DMS153 treated with DMSO at 0.1 percent for 48 hours (cell line): ENCODE measurements at regions not wholly inside any gene's neighbourhood (a gene's known extent, or its start where the extent isn't known, plus 50 kb on each side); places are given as distances from the start of the nearest gene placed in this dataset.

Experiments used
- DNase-seq: peaks from one replicate; lab custom pipeline; 2025; ENCODE audit not compliant: unreplicated experiment; lab: John Stamatoyannopoulos, UW

DNA sequence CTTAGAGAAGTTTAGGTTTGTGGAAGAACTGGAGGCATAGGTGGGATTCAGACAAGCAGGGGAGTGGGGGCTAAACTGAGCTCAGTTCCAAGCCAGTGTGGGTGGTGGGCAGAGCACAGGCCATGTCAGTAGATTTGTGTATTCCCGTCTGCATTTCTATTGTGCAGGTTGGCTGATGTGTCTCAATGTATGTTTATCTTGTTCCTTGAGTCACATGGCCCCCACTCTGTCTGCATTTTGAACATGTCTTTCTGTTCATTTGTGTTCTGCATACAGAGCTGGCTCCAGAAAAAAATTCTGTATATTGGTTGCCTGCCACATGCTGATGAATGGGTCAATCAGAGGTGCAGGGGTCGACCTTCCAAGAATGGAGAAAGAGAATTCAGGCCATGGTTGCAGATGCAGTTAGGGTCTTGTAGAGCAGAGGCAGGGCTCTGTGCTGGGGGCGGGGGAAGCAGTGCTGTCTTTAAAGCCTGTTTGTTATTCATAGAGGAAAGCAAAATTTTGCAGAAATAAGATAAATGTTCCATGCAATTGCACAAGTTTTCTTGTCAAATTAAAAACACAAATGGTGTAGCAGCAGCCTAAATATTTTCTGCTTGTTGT is 166.7 kb downstream of the CDH26 start:
- no peak for DNase-seq

DNA sequence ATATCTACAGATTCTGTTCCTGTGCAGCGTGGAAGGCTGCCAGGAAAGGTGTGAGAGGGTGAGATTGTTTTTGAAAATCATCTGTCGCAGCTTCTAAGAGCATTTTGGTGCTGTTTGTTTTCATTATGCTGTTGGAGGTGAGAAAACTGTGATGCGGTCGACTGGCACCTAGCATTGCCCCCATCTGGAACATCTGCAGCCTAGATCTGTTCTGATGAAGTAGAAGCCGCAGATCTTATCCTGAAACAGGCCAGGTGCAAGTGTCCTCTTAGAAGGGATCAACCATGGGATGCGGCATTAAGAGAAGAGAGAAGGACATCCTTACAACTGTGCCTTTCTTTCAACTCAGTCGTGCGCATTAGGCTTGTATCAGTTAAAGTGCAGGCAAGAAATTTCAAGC is 167.3 kb downstream of the CDH26 start:
- DNase-seq: no peak

DNA sequence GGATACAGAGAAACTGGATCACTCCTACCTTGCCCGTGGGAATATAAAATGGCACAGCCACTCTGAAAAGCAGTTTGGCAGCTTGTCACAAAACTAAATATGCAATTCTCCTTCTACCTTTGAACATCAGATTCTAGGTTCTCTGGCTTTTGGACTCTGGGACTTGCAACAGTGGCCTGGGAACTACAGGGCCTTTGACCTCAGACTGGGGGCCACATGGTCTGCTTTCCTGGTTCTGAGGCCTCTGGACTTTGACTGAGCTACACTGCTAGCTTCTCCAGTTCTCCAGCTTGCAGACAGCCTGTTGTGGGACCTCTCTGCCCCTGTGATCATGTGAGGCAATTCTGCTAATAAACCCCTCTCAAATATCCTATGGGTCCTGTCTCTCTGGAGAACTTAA is 168.8 kb downstream of the CDH26 start:
- DNase-seq: no peak

DNA sequence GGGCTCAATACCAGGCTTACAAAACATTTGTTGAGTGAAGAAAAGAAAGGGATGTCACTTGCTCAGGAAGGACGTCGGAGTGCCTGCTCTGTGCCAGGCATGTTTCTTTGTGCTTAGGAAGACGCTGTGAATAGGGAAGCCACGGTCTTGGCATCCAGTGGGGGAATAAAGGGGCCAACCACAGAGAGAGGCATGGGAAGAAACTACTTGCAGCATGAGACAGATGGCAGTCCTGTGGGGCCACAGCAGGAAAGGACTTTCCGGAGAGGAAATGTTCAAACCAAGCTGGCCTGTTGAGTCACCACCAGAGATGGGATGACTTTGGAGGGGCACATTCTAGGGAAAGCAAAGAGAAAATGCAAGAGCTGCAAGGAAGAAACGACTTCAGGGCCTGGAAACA is 173.2 kb downstream of the CDH26 start:
- DNase-seq: no peak

DNA sequence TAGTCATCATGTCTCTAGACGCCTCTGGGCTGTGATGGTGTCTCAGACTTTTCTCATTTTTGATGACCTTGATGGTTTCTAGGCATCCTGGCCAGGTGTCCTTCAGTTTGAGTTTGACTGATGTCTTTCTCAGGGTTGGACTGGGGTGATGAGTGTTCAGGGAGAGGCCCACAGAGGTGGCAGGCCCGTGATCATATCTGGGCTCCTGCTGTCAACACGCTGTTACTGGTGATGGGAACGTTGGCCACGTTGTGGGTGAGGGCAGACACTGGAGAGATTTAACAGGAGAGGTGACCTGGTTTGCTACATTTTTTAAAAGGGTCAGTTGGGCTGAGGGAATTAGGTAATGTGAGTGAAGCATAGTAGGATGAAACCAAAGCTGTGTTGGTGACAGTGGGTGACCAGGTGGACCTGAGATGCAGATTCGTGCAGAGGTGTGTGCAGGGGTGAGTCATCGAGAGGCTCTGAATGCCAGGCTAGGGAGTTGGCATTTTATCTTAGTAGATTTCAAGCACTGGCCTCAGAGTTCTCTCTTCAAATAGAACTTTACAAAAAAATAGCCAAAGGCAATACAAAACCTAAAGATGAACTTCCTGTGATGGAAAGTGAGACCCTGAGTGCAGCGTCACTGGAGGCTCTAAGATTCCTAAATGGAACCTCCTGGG is 174.1 kb downstream of the CDH26 start:
- DNase-seq: no peak

DNA sequence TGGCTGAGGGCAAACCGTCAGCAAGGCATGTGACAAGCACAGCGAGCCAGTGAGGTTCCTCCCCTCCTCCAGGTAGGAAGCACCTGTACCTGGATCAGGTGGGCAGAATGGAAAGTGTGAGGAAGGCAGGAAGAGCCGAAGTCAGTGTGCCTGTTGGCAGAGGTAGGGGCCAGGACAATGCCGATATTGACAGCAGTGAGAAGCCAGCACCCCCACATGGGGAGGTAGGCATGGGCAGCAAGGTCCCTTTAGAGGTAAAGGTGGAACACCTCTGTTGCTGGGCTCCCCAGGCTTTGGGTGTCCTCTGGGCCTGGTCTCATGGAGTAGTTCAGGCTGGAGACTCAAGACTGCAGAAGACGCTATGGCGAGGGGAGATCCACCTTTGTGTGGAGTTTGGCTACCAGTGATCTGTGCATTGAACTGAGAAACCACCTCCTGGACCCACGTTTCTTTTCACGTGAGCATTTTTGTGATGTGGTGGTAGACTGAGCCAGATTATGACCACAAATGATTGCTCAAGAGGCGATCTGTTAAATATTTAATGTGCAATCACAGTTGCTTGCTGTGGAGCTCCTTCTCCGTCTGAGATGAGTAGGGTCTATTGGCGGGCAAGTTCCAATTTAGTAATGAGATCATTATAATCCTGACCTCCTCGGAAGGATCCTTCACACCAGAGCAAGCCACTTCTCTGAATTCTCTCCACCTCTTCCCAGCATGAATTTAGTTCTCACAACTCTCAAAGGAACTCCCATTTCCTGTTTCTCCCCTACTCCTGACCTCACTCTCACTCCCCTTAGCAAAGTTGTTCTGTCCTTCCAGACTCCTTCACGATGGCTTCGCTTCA is 174.8 kb downstream of the CDH26 start:
- no peak for DNase-seq

DNA sequence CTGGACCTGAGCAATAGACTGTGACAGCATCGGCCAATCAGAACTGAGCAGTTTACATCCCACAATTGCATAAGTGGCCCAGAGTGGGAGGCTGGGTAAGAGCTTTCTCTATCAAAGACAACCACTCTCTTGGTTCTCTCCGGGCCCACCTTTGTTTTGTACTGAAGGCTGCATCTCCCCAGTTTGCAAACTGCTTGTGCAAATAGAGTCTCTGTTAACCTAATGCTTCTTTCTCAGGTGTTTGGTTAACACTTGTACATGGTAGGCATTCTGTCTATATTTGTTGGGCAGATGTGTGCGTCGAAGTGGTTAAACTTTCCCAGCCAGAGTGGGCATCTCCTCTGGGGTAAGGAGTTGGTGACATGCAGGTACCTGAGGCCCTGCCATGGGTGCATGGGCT is 177.1 kb downstream of the CDH26 start:
- DNase-seq: no peak

DNA sequence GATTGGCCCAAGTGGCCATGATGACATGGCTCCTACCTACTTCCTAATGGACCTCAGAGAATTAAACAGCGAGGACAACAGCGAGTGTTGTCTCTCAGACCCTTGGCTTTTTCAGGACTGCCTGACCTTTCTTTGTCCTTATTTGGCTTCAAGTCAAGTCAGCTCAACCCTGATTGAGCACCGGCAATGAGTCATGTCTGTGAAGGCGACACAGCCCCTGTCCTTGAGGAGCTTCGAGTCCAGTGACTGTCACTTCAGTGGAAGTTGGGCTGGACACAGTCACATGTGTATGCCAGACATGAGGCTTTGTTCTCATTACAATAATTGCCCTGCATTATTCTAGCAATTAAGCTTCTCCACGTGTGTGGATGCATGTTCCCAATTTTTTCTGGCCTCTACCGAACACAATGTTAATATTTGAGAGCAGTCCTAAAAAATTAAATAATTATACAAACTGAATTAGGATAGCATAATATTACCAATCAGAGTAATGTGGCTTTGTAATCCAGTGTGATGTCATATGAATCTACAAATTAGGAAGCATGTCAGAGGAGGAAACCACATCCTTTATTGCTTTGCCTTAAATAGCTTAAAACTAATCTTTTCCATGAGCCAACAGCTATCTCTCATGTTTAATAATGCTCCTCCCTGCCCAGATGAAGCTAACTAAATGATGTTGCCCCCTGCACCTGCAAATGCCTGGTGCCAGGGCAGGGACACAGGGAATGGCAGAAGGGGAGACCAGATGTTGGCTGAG is 178.6 kb downstream of the CDH26 start:
- DNase-seq: no peak

DNA sequence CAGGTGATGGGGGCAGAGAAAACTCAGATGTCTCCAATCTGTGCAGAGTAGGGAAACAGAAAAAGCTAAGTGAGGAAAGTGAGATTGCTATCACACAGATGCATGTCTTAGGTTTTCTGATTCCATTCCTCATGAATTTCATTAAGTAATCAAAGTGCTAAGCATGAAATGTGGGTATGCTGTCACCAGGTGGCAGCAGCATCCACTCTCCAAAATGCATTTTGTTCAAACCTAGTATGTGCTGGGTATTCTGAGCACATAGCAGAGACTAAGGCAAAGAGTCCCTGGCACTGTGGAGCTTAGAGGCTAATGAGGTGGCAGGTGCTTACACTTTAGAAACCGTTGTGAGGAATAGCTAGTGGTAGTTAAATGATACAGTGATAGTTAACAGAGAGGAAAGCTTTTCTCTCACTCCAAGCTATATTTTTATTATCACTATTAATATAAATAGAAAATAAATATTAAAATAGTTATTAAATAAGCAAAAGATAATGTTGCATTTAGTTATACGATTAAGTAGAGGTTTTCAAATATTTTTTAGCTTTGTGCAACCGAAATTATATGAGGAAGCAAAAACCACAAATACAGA is 179.5 kb downstream of the CDH26 start:
- DNase-seq: no peak

DNA sequence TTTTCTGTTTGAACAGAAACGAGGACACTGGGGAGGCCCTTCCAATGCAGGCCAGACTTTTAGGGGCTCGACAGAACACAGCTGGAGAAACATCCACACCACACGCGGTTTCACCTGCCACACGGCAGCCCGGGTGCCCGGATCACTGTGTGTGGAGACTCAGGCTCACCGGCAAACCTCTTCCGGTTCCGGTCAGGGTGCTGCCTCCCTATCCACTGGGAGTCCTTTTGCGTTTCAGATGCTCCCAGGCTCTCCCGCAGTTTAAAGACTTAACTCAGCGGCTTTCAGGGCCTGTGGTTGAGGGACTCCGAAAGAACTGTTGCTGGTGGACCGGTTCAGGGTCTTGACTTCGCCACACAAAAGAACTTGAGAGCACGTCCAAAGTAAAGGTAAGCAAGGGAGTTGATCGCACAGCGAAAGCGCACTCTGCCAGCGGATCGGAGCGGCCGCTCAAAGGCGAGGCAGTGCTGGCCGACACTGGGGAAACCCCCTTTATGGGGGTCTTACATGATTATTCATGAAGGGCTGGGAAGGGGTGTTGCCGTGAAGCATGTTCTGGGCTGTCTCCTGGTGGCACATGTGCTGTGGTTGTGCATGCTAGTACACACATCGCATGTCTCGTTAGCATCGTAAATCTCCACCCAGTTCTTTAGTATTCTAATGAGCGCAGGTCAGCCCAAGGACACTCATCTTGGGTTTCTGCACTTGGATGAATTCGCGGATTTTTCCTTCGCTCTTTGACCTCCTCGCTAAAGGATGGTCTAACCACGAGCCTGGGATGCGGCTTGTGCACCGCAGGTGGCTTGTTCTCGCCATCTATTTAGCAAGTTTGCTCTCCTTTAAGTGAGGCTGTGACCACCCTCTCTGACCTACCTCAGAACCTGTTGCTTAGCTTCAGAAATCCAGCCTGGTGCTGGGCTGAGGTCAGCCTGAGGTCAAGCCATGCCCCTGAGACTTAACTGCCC is 180.3 kb downstream of the CDH26 start:
- no peak for DNase-seq

DNA sequence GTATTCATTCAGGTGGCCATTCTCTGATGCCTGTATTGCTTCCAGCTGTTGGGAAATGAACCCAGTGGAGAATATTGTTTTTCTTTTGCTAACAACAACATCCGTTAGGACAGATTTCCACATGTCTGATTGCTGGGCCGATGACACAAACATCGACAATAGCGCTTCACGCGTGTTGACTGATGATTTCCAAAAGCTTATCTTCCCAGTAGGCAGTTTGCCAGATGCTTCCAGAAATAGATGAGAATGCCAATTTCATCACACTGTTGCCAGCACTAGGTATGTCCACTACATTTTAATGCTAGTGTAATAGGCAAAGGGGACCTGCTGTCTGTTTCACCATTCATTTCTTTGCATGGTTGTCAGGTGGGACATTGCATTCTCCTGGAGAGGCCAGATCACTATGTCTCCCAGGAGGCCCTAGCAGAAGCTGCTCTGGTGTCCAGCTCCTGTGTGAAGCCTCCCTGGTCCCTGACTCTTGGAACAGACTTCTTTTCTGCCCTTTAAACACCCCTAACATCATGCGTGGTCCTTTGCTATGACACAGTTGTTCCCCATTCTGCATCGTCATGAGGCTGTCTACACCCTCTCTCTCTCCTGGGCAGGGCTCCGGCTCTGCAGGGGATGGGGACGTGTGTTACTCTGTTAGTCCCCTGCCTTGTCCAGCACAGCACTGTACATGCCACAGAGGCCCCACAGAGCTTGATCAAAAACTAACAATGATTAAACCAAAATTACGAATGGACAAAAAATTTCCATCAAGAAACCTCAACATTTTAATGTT is 181.6 kb downstream of the CDH26 start:
- DNase-seq: no peak

DNA sequence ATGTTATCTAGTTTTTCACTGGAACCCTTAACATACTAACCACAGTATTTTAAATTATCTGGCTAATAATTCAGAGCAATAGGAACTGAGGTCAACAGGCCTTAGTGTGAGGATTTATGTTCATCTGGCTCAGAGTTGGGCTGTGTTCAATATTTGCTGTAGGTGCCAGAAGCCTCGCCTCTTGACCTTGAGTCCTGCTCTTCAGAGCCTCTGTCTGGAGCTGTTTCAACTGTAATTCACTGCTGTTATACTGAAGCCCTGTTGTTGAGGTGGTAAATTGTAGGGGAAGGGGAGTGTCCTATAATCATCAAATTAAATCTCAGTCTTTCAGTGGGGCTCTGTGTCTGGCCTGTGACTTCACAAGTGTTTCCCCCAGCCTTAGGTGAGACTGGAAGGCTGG is 184.4 kb downstream of the CDH26 start:
- DNase-seq: no peak

DNA sequence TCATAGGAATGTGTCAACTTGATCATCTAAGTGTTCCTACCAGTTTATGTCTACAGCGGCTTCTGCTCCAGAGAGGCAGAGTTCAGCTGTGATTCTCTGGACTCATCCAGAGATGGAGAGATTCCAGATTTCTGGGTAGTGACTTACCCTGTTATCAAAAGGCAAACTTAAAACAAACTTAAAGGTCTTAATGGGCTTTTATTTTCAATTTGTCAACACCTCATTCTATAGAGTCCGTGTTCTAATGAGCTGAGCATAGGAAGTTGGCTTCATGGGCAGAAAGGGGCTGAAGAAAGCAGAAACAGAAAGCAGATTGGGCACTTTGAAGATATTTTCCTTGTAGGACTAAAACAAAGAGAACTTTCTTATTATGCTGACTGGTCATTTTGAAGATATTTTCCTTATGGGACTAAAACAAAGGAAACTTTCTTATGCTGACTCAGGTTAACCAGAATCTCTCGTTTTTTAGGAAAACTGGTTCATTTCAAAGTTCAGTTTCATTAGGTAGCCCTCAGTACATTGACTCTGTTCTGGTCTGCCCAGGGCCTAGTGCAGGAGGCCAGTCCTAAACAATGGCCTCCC is 185.1 kb downstream of the CDH26 start:
- no peak for DNase-seq

DNA sequence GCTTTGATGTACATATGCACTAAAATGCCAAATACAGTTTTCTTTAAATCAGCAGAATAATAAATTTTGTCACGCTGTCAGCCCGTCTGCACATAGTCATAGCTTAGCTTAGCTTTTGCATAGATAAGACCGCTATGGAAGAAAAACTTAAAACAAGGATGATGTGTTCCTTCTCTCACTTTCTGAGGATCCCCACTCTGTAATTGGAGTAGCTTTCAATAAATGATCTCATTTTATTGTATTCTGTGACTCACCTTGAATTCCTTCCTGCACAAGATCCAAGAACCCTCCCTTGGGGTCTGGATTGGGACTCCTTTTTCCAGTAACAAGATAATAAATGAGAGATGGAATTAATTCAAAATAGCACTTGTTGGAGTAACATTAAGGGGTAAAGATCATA is 186.2 kb downstream of the CDH26 start:
- no peak for DNase-seq

DNA sequence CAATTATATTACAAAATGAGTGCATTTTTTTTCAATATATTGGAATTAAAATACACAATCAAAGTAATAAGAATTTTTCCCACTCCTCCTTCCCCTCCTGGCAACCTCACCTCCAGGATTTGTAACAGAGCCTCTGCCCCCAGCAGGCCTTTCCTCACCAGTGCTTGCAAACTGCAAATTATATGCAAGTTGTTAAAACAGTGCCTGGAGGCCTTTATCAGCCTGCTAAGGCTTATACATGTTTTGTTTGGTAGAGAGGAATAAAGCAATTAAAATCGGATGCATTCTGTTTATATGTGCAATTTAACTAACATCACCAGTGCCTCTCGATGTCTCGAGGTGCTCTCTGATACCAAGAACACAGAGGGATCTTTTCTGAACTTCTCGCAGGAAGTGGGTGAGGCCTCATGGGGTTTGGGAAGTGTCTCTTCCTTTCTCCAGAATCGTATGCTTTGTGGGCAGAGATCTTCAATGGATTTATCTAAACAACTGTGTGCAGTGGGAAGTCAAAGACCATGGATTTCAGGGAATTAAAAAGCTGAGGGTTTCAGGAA is 186.8 kb downstream of the CDH26 start:
- DNase-seq: no peak

DNA sequence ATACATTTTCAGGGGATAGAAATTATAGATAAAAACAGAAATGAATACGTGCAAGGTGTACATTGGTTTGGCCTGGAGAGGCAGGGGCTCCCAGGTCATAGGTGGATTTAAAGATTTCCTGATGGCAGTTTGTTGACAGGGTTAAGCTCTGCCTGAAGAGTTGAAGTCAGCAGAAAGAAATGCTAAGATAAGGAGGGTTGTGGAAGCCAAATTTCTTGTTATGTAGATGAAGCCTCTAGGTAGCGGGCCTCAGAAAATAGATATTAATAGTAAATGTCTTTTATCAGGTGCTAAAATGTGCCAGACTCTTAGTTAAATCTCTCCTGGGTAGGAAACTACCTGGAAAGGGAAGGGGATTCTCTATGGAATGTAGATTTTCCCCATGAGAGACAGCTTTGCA is 188.8 kb downstream of the CDH26 start:
- no peak for DNase-seq

DNA sequence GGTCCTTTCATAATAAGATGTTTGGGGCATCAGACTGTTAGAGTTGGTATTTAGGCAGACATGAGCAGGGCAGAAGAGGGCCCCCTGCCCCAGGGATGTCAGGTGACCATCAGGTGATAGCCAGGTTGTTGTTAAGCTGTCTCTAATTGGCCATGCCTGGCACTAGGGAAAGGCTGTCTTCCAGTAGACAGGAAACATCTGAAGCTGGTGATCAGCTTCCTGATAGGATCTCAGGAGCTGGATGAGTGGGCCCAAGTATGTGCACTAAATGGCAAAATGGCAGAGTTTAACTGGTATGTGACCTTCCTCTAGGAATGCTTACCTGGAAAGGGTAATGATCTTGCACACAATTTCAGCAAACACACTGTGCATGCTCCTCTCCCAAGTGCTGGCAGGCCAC is 190.7 kb downstream of the CDH26 start:
- no peak for DNase-seq

DNA sequence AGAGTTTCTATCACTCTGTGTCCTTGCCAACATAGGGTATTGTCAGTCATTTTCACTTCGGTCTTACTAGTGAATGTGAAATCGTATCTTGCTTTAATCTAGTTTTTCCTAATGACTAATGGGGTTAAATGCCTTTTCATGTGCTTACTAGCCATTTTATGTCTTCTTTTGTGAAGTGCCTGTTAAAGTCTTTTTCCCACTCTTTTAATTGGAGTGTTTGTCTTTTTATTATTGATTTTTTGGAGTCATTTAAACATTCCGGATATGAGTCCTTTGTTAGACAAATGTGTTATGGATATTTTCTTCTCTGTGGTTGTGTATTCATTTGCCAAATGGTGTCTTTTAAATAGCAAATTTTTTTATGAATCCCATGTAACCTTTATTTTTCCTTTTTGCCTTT is 194.6 kb downstream of the CDH26 start:
- peak; percentile 68 for DNase-seq
